H1 (cell line): ENCODE measurements at regions not wholly inside any gene's neighbourhood (a gene's known extent, or its start where the extent isn't known, plus 50 kb on each side); places are given as distances from the start of the nearest gene placed in this dataset.

Experiments used
- CBX5 ChIP-seq: fragments of 300-800, 300-1000 bp; sonication (generic); IDR thresholded peaks from 2 replicates; pipeline ENCODE4 v1.7.1; 2016; ENCODE audit warnings: antibody characterized with exemption, low read length, low read depth
- CEBPB ChIP-seq: IDR thresholded peaks from 2 replicates; pipeline ENCODE4 v1.6.1; 2012; ENCODE audit warnings: low read depth, low read length
- CHD7 ChIP-seq: fragments of 300-600 bp; sonication (generic); IDR thresholded peaks from 2 replicates; pipeline ENCODE4 v1.7.1; 2012; ENCODE audit warnings: low read length, moderate library complexity, mild to moderate bottlenecking, inconsistent platforms; ENCODE audit not compliant: insufficient replicate concordance
- CREB1 ChIP-seq: IDR thresholded peaks from 2 replicates; pipeline ENCODE4 v1.6.1; 2012; ENCODE audit warnings: inconsistent platforms
- GABPA ChIP-seq: IDR thresholded peaks from 2 replicates; pipeline ENCODE4 v1.6.1; 2011; ENCODE audit warnings: mild to moderate bottlenecking, low read length, moderate library complexity, borderline replicate concordance; ENCODE audit not compliant: insufficient read depth
- SUZ12 ChIP-seq: fragments of 200-600 bp; sonication (generic); IDR thresholded peaks from 2 replicates; pipeline ENCODE4 v1.6.1; 2012; ENCODE audit warnings: mild to moderate bottlenecking, inconsistent platforms, low read length, moderate library complexity, mixed read lengths
- ZNF274 ChIP-seq: IDR thresholded peaks from 2 replicates; pipeline ENCODE4 v1.7.0; 2012; ENCODE audit warnings: low read length, borderline replicate concordance; ENCODE audit errors: extremely low read depth
- TF ChIP-seq, protein P1 (sequence below): IDR thresholded peaks from 2 replicates; pipeline ENCODE4 v1.6.1; 2011; ENCODE audit warnings: low read length, improper control_type of control experiment
- TF ChIP-seq, protein P2 (sequence below), 3 experiments: IDR thresholded peaks; 1 replicate in 2 of 3; 2 replicates in 1 of 3; pipeline versions ENCODE4 v1.5.1 to v1.6.1; 2011; ENCODE audit warnings: low read length in 3 of 3, mild to moderate bottlenecking in 3 of 3, inconsistent platforms in 2 of 3, low read depth in 1 of 3, moderate library complexity in 1 of 3; ENCODE audit not compliant: insufficient read depth in 1 of 3; ENCODE audit errors: control extremely low read depth in 1 of 3
- TF ChIP-seq, protein P3 (sequence below): IDR thresholded peaks from 2 replicates; pipeline ENCODE4 v1.6.1; 2011; ENCODE audit warnings: low read depth, mild to moderate bottlenecking, low read length; ENCODE audit not compliant: insufficient read depth

GRCh38 chr9:115192280-115192679 lies 74.3 kb upstream of the TNC start:
- TF ChIP-seq ZNF274 (no peak), CHD7 (no peak), CEBPB (no peak), CBX5 (no peak), CREB1 (no peak), GABPA (no peak), SUZ12 (no peak)
- TF ChIP-seq, protein P1, sequence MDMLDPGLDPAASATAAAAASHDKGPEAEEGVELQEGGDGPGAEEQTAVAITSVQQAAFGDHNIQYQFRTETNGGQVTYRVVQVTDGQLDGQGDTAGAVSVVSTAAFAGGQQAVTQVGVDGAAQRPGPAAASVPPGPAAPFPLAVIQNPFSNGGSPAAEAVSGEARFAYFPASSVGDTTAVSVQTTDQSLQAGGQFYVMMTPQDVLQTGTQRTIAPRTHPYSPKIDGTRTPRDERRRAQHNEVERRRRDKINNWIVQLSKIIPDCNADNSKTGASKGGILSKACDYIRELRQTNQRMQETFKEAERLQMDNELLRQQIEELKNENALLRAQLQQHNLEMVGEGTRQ: no peak
- TF ChIP-seq, protein P2, sequence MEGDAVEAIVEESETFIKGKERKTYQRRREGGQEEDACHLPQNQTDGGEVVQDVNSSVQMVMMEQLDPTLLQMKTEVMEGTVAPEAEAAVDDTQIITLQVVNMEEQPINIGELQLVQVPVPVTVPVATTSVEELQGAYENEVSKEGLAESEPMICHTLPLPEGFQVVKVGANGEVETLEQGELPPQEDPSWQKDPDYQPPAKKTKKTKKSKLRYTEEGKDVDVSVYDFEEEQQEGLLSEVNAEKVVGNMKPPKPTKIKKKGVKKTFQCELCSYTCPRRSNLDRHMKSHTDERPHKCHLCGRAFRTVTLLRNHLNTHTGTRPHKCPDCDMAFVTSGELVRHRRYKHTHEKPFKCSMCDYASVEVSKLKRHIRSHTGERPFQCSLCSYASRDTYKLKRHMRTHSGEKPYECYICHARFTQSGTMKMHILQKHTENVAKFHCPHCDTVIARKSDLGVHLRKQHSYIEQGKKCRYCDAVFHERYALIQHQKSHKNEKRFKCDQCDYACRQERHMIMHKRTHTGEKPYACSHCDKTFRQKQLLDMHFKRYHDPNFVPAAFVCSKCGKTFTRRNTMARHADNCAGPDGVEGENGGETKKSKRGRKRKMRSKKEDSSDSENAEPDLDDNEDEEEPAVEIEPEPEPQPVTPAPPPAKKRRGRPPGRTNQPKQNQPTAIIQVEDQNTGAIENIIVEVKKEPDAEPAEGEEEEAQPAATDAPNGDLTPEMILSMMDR (IDR thresholded peaks at IDR 0.05; ENCODE audit: control extremely low read depth in 1 of 3, insufficient read depth in 1 of 3, low read depth in 1 of 3, low read length in 3 of 3): no peak
- TF ChIP-seq, protein P3, sequence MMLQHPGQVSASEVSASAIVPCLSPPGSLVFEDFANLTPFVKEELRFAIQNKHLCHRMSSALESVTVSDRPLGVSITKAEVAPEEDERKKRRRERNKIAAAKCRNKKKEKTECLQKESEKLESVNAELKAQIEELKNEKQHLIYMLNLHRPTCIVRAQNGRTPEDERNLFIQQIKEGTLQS: no peak
